Left ventricle myocardium superior (tissue), 1 donor: ENCODE measurements at regions not wholly inside any gene's neighbourhood (a gene's known extent, or its start where the extent isn't known, plus 50 kb on each side); places are given as distances from the start of the nearest gene placed in this dataset.
A peak's percentile ranks its signal among the peaks of the same experiment; 100 is the strongest.
"Not testable (repeated sequence)": the region's sequence is repeated elsewhere in the genome, so short reads cannot be mapped to it uniquely, and the experiment has no call there.

ENCODE experiments used
- ATAC-seq: fragments of 200-7000 bp; cut with Tn5 transposase; one replicate; pipeline ENCODE4 v1.9.1; 2020; ENCODE audit warnings: mild to moderate bottlenecking, moderate library complexity
- DNase-seq: peaks from one replicate; pipeline ENCODE4 v3.0.0-alpha.2; 2020
- intact Hi-C: fragments of 100-400 bp; cut with micrococcal nuclease; formaldehyde crosslinking; loops from one replicate; pipeline ENCODE4 v1.11.0; 2022
- donor health status: DM: no; HTN: yes; CAD: no; lungs with severe emphysema.

DNA sequence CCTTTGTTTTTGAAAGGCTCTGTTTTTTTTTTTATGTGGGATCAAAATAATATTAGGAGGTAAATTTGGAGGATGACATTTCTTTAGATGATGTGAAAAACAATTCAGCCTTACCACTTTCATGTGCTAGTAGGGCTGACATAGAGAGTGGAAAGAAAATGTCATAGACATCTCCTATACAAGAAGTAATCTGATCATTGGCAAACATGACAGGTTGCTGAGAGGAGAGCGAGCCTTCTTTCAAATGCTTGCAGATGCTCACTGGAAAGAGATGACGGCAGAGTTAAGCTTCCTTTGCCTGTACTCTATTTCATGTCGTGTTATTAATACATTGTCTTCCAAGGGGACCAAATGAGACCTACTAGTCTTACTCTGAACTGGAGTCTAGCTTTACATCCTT lies 160.1 kb upstream of the DAP start:
- DNase-seq (no peak), ATAC-seq (no peak)
- intact Hi-C loops: no loop called here

DNA sequence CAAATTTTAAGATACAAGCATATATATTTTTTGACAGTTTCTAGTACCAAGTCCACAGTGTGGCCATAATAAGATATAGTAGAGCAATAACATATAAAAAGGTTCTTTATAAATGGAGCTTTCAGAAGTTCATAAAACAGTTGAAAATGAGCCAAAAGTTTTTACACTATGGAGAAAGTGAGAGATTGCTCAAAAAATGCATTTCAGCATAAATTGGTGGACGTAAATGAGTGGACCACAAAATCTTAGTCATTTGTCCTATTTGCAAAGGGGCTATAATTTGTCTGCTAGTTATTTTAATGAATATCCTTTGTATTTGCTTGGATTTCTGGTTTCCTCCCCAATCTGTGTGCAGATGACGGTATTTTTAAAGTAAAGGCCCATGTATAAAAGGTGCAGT lies 159.4 kb upstream of the DAP start:
- intact Hi-C loops: no loop called here
- DNase-seq (no peak), ATAC-seq (no peak)

DNA sequence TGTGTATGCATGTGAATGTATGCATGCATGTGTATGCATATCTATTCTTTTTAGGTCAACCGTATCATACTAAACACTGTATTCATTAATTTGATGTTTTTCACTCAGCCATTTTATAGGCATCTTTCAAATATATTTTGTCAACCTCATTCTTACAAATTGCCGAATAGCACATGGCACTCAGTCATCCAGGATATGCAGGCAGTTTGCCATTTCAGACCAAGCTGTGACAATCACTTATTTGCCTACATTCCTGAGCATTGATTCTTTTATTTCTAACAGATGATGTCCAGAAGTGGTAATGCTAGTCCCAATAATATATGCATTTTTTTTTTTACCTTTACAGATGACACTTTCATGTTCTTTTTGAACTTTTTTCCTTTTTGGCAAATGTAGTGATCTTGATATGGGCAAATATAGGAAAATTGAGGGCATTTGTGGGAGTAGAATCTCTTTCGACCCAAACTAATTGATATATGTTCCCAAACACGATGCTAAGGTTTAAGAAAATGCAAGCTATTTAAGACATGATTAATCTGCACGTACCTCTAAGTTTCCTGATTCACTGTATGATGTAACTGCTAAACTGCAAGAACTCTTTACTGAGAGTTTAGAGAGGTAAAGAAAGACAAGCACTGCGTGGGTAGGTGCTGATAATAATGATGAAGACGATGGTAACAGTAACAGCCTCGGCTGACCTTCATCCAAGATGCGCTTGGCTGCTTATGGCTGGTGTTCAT lies 153.9 kb upstream of the DAP start:
- intact Hi-C loops: no loop called here

DNA sequence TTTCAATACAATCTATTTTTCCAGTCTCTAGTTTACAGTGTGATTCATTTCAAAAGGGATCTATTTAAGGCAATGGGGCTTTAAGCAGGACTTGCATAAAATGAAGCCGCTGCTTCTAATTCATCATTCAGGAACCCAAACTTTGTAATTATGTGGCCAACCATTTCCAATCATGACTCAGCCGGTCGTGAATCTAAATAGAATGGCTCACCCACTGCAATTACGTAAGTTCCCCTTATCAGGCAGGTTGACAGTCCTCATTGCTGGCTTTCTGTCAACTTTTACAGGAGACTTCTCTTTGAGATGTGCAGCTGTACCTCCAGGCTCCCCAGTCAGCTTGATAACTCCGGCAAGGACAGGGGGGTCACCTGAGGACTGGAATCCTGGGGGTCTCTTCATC lies 152.8 kb upstream of the DAP start:
- peak; percentile 60 for ATAC-seq
- intact Hi-C loops: no loop called here
- DNase-seq: no peak

More for the DNA sequence above, 153.9 kb upstream of the DAP start:
- ATAC-seq (no peak), DNase-seq (no peak)

DNA sequence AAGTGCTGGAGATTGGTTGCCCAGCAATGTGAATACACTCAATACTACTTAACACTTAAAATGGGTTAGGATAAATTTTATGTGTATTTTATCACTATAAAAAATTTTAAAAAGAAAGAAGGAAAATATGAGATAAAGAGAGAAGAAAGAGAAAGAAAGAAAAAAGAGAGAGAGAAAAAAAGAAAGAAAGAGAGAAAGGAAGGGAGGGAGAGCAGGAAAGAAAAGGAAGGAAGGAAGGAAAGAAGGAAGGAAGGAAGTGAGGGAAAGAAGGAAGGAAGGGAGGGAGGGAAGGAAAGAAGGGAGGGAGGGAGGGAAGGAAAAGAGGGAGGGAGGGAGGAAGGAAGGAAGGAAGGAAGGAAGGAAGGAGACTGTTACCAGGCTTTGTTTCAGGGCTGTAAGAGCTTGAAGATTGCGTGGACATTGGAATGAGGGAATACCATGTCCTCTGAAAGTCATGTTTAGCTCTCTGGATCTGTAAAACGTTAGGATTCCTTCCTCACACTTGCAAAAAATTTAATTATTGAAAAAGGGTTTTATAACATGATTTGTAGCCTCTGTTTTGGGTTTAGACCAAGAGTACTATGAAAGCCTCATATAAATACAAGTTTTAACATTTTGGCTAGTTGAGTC lies 152.3 kb upstream of the DAP start:
- DNase-seq (no peak), ATAC-seq (no peak)
- intact Hi-C loops: no loop called here

DNA sequence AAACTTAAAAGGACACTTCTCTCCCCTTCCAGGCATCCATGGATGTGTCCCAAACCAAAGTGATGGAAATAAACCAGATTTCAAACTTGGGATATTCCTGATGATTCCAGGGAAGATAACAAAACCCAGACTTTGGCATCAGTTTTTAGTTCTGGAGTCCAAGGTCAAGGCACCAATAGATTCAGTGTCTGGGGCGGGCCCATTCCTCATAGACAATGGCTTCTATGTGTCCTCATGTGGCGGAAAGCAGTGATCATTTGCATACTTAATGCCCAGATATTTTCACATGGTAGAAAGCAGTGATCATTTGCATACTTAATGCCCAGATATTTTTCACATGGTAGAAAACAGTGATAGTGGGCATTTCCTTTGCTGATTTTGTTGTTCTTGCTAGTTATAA lies 151.4 kb upstream of the DAP start:
- DNase-seq (no peak), ATAC-seq (no peak)
- intact Hi-C loops: no loop called here

DNA sequence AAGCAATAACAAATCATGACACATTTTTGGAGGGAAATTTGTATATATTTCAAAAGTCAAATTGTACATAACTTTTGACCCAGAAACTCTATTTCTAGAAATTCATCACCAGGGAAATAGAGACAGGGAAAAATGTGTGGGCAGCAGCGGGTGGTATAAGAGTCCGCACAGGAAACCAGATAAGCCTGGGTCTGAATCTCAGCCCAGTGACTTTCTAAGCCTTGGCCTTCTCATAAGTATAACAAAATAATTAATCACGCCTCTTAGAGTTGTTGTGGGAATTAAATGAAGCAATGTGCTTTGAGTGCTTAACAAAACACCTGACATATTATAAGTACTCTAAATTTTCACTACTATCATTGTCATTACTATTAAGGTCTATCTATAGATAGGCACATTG lies 149.2 kb upstream of the DAP start:
- DNase-seq (no peak), ATAC-seq (no peak)
- intact Hi-C loops: no loop called here

DNA sequence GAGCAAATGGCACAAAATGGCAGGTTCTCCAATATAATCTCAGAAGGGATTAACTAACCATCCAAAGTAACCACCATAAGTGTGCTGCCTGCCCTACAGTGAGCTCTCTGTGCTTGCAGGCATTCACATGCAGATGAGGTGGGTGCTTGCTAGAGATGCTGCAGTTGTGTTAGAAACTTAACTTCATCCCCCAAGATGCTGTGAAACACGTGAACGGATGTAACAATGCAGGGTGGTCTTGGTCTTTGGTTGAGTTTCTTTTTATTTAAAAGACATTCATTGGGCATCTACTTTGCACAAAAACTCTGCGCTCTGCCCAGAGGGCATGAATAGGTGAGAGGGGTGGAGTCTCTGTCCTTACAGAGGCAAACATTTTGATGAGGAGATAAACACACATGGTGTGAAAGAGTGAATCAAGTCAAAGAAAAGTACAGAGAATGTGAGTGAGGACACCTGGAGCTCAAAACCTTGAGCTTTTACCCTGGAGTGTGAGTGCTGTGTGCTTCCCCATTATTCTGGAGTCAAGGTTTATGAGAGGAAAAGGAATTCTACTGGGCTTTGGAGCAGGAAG lies 143.9 kb upstream of the DAP start:
- intact Hi-C loops: no loop called here
- no peak for ATAC-seq
- DNase-seq: no peak

DNA sequence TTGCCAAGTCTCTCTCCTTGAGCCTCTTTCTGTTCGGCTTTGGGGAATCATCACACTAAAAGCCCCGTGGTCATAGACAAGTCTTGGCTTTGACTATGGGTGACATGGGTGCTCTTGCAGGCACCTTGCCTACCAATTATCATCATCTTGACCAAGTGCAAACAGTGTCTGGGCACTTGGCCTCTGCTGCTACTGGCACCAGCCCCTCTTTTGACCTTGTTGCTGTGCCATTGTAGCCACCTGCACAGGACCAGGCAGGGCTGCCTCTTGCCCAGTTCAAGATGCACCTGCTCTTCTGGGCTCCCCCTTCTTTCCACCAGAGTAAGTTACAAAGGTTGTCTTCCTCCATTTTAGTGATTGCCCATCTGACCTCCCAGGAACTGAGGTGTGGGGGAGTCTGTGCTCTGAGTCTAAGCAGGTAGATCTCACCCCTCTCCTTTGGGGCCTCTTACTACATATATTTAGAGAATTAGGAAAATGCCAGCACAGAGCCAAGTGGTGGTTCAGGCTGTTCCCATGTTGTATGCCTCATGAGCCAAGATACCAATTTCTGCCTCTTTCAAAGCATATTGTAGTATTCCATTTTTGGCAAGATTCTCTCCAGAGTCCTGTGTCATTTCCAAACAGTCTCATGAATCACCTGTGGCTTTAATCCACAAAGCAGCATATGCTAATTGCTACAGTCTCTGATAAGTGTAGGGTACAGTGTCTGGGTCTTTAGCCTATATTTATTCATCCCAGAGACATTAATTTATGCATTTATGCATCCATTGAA lies 142.9 kb upstream of the DAP start:
- no peak for ATAC-seq
- intact Hi-C loops: no loop called here
- no peak for DNase-seq

DNA sequence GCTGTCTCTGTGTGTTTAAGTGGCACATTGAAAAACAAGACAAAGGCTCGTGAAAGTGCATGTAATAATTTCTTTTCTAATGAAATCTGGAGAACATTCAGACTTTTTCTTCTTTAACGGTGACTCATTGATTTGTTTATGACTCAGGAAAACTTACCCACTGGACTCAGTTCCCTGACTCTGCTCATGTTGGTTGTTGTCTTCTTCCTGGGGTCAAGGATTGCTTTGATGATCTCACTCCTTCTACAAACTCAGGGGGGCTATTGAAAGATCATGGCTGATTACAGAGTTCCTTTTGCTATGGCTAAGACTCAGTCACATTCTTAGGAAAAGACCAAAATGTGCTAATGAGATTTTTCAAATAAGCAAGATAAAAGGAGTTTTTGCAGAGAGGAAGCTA lies 141.1 kb upstream of the DAP start:
- intact Hi-C loops: no loop called here
- no peak for DNase-seq
- no peak for ATAC-seq

DNA sequence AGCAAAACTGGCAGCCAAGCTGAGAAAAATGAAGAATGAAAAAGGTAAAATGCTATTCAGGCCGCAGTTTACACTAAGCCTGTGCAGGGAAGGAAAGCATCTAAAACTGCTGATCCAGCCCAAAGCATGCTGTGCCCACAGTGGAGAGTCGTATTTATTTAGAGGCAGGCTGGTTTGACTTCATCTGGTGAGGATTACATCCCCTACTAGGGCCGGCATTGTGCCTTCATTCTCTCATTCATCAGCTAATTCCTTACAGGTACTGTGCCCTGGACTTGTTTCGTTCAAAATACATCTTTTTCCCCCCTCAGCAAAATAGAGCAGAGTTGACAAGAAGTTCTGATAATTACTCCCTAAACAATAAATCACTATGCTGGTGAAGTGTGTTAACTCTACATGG lies 137.5 kb upstream of the DAP start:
- DNase-seq: no peak
- no peak for ATAC-seq
- intact Hi-C loops: no loop called here

DNA sequence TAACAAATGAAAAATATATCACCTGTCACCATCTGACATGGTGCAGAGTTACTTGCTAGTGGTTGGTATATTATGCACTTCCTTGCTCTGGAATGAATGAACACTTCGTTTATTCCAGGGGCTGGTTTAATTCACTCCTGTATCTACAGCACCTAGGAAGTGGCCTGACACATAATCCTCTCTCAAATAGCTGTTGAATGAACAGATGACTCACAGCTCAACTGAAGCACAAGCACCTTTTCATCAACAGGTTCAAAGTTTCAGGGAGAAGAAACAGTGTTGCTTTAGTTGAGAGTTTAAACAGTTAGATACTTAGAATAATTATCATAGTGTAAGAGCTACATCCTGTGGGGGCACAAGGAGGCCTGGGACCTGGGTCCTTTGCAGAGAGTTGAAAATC lies 135.0 kb upstream of the DAP start:
- DNase-seq: no peak
- no peak for ATAC-seq
- intact Hi-C loops: no loop called here

DNA sequence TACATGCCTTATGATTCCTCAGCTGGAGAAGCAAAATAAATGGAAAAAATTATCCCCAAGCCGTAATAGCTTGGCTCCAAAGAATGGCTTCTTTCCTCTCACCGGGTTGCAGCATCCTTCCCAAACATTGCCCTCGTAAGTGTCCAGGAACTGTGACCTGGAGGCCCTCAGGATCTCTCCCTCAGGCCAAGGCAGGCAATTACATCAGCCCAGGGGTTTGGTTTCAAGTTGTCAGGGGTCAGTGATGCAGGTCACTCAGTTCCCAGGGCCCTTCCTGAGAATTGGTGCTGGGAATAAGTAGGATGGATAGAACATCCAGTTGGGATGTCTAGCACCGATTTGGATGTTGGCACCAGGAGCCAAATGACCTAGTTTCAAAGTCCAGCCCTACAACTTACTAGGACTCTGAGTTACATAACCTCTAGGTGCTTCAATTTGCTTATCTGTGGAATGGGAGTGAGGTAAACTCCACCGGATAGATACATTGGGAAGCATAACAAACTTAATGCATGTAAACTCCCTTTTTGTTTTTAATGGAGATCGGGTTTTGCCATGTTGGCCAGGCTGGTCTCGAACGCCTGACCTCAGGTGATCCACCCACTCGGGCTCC lies 133.5 kb upstream of the DAP start:
- no peak for ATAC-seq
- no peak for DNase-seq
- intact Hi-C loops: no loop called here

DNA sequence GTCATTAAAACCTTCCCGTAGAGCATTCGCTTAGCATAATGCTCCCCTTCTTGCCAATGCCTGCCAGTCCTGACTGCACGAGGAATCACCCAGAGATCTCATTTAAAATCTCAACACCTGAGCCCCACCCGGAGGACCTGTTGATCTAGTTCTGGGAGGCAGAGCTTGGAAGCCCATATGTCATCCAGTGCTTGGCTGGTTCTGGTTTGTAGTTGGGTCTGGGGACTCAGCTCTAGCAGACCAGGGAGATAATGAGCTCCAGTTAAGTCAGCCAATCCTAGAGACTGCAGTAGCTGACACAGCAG lies 131.8 kb upstream of the DAP start:
- intact Hi-C loops: no loop called here
- DNase-seq (no peak), ATAC-seq (no peak)

DNA sequence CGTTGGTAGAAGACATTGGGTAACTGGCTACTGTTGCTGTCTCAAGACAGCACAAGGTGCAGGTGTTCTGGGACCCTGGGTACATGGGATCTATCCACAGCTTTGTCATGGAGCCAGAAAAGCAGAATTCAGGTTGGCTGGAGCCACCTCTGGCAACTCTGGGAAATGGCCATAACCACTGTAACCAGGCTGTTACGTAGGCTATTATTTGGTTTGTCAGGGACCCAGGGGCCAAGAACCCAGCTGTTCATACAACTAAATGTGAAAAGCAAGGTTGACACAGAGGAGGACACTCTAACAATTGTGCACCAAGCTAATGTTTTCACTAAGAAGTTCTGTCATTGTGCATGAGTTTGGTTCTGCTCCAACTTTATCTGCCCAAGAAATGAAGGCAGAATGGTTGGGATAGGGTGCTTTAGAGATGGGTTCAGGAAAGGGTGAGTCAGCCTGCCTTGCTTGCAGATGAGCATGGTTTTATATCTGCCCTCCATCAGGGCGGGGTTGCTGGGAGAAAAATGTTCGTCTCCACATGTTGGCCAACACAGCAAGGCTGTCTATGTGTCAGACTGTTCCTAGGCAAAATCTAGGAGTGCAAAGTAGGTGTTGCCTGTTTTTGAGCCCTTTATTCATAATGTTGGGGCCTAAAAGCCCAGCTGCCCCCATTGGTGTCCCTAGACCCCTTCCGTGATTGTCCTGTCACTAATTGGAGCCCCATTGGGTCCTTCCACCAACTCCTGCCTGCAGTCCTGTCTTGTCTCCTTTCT lies 131.3 kb upstream of the DAP start:
- DNase-seq (no peak), ATAC-seq (no peak)
- intact Hi-C loops: no loop called here

DNA sequence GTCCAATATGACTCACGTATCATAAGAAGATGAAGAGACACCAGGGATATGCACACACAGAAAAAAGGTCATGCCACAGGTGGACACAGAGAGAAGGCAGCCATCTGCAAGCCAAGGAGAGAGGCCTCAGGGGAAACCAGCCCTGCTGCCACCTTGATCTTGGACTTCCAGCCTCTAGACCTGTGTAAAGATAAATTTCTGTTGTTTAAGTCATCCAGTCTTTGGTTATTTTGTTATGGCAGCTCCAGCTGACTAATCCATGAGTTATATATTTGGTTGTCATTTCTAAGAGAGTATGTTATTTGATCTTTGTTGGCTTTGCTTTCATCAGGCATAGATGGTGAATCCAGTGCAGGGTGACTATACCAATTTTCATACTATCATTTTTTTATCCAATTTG lies 130.2 kb upstream of the DAP start:
- ATAC-seq: no peak
- no peak for DNase-seq
- intact Hi-C loops: no loop called here

DNA sequence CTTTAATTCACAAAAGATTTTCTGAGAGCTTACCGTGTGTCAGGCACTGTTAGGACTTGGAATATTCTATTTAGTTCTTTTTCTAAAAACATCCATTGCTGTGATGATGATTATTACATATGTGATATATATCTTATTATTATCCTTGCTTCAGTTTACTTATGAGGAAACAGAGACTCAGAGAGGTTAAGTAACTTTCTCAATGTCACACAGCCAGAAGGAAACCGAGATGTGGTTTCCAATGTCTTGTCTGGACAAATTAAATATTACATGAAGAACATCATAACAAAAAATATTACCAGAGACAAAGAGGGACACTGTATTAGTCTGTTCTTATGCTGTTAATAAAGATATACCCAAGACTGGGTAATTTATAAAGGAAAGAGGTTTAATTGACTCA lies 125.5 kb upstream of the DAP start:
- ATAC-seq: no peak
- intact Hi-C loops: no loop called here
- no peak for DNase-seq

DNA sequence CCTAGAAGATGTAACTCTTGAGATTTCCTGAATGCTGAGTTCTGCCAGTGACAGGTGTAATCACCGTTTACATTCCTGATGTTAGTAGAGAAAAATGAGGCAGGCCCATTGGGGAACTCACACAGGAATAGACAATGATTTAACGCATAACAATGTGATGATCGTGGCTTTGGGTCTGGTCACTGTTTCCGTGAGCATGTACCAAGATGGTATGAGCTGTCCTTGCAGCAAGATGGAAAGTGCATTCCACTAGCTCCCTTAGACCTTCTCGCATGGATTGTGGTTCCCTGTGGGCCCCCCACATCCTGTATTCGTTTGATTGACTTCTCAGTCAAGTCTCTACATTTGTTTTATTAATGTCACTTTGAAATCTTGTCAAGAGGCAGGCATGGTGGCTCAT lies 124.0 kb upstream of the DAP start:
- ATAC-seq: no peak
- no peak for DNase-seq
- intact Hi-C loops: no loop called here

DNA sequence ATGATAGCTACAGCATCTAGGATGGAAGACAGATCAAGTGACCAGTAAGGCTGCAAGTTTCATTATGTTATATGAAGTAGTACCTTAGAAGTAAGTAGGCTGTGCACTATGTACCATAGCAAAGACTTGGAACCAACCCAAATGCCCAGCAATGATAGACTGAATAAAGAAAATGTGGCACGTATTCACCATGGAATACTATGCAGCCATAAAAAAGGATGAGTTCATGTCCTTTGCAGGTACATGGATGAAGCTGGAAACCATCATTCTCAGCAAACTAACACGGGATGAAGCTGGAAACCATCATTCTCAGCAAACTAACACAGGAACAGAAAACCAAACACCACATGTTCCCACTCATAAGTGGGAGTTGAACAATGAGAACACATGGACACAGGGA lies 122.9 kb upstream of the DAP start:
- DNase-seq, ATAC-seq, intact Hi-C loops: not testable (repeated sequence)
